ENCODE measurements at regions not wholly inside any gene's neighbourhood (a gene's known extent, or its start where the extent isn't known, plus 50 kb on each side); places are given as distances from the start of the nearest gene placed in this dataset.
A peak's percentile ranks its signal among the peaks of the same experiment; 100 is the strongest.

- TF ChIP-seq, protein P1, sequence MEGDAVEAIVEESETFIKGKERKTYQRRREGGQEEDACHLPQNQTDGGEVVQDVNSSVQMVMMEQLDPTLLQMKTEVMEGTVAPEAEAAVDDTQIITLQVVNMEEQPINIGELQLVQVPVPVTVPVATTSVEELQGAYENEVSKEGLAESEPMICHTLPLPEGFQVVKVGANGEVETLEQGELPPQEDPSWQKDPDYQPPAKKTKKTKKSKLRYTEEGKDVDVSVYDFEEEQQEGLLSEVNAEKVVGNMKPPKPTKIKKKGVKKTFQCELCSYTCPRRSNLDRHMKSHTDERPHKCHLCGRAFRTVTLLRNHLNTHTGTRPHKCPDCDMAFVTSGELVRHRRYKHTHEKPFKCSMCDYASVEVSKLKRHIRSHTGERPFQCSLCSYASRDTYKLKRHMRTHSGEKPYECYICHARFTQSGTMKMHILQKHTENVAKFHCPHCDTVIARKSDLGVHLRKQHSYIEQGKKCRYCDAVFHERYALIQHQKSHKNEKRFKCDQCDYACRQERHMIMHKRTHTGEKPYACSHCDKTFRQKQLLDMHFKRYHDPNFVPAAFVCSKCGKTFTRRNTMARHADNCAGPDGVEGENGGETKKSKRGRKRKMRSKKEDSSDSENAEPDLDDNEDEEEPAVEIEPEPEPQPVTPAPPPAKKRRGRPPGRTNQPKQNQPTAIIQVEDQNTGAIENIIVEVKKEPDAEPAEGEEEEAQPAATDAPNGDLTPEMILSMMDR (IDR thresholded peaks at IDR 0.05; ENCODE audit: low read depth, low read length): no peak
- in situ Hi-C loops (cut with HindIII; ENCODE audit: low sequenced_read_pairs): no loop called here
- H3K4me3 ChIP-seq (ENCODE audit: low read depth, low read length): no peak overlapping the region
- DNase-seq (ENCODE audit: low read depth, low spot score): no peak
These were observed 264.6 kb upstream of the AGAP1 start for GRCh38 chr2:235229236-235229635.

GRCh38 chr2:235230821-235231601, 262.8 kb upstream of the AGAP1 start:
- DNase-seq (ENCODE audit: low read depth, low spot score): no peak
- in situ Hi-C loops (cut with HindIII; ENCODE audit: low sequenced_read_pairs): no loop called here
- TF ChIP-seq, protein P1 (IDR thresholded peaks at IDR 0.05; ENCODE audit: low read depth, low read length): no peak

DNA sequence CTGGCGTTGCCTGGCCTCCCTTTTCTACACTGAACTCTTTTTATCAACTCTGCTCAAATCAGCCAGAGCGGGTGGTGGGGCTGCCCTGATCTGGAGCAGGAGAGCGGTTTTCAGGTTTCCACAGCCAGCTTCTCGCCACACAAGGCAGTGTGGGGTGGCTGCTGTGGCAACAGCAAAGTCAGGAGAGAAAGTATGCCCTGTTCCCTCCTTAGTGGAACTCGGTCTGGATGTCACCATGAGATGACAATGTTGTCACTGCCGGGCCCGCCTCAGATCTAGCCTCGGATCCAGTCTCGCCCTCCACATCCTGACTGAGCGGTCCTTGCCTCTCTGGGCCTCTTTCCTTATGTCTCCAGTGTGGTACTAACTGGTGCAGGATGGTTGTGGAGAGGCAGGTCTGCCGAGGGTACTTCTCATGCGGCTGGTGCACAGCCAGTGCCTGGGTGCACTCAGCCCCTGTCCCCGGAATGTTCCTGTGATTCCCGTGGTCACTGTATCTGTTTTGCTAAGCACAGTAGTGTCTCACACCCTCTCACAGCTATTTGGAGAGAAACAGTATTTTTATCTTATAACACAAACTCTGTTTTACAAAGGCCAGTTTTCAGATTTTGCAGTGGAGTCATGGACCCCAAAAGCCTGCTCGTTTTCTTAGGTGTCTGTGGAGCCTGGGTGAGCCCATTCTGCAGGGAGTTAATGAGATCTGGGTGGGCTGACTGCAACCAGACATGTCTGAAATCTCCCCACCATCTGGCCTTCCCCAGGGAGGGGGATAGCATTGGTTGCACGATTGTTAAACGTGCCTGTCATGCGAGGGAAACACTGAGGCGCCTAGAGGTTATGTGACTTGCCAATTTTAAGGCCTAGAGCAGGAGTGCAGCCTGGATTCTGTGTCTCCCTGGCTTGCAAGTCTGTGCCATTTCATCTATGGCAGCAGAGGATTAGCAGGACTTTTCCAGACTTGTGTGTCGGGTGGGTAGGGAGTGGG, 261.1 kb upstream of the AGAP1 start:
- DNase-seq (ENCODE audit: low read depth, low spot score): no peak
- no peak overlapping the region for H3K4me3 ChIP-seq (ENCODE audit: low read depth, low read length)
- TF ChIP-seq, protein P1 (IDR thresholded peaks at IDR 0.05; ENCODE audit: low read depth, low read length): no peak
- in situ Hi-C loops (cut with HindIII; ENCODE audit: low sequenced_read_pairs): no loop called here

More at GRCh38 chr2:235230821-235231601, 262.8 kb upstream of the AGAP1 start:
- no peak overlapping the region for H3K4me3 ChIP-seq (ENCODE audit: low read depth, low read length)

GRCh38 chr2:235234736-235235135, 259.1 kb upstream of the AGAP1 start:
- DNase-seq (ENCODE audit: low read depth, low spot score): no peak
- H3K4me3 ChIP-seq (ENCODE audit: low read depth, low read length): no peak overlapping the region
- TF ChIP-seq, protein P1 (IDR thresholded peaks at IDR 0.05; ENCODE audit: low read depth, low read length): no peak
- in situ Hi-C loops (cut with HindIII; ENCODE audit: low sequenced_read_pairs): no loop called here

- in situ Hi-C loops (cut with HindIII; ENCODE audit: low sequenced_read_pairs): no loop called here
- DNase-seq (ENCODE audit: low read depth, low spot score): no peak
- TF ChIP-seq, protein P1 (IDR thresholded peaks at IDR 0.05; ENCODE audit: low read depth, low read length): no peak
- H3K4me3 ChIP-seq (ENCODE audit: low read depth, low read length): no peak overlapping the region
These were observed 257.7 kb upstream of the AGAP1 start for GRCh38 chr2:235235977-235236767.

DNA sequence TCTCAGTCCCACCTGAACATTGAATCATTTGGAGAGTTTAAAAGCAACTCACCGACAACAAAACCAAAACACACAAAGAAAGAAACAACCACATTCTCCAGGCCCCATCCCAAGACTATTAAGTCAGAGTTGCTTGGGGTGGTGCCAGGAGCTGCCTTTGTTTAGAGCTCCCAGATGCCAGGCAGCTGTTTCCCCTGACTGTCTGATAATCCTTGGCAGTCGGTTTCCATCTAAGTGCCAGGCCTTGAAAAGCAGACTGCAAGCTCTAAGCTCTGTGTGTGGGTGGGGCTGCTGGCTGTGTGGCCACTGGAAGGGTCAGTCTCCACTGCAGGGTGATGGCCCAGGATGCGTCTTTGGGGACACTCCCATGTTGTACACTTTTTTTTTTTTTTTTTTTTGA, 255.3 kb upstream of the AGAP1 start:
- no peak overlapping the region for H3K4me3 ChIP-seq (ENCODE audit: low read depth, low read length)
- peak; percentile 62 for DNase-seq (ENCODE audit: low read depth, low spot score)
- in situ Hi-C loops (cut with HindIII; ENCODE audit: low sequenced_read_pairs): no loop called here
- TF ChIP-seq, protein P1 (IDR thresholded peaks at IDR 0.05; ENCODE audit: low read depth, low read length): no peak
